Glutamatergic neuron (in vitro differentiated cells): ENCODE measurements at regions not wholly inside any gene's neighbourhood (a gene's known extent, or its start where the extent isn't known, plus 50 kb on each side); places are given as distances from the start of the nearest gene placed in this dataset.

Experiments used
- DNase-seq: peaks from one replicate; pipeline ENCODE4 v3.0.0; 2022
- H3K27ac Mint-ChIP-seq: one replicate; pipeline ENCODE4 v1.8.0; 2020; ENCODE audit warnings: mild to moderate bottlenecking, mixed read lengths, inconsistent platforms; ENCODE audit not compliant: unreplicated experiment
- H3K27me3 Mint-ChIP-seq: one replicate; pipeline ENCODE4 v1.8.0; 2020; ENCODE audit warnings: mild to moderate bottlenecking, moderate library complexity, mixed read lengths, inconsistent platforms; ENCODE audit not compliant: unreplicated experiment
- H3K36me3 Mint-ChIP-seq: one replicate; pipeline ENCODE4 v1.8.0; 2020; ENCODE audit warnings: mild to moderate bottlenecking, mixed read lengths, inconsistent platforms; ENCODE audit not compliant: unreplicated experiment
- H3K4me1 Mint-ChIP-seq: one replicate; pipeline ENCODE4 v1.8.0; 2020; ENCODE audit warnings: mild to moderate bottlenecking, low read depth, mixed read lengths, inconsistent platforms; ENCODE audit not compliant: unreplicated experiment
- H3K4me3 Mint-ChIP-seq: one replicate; pipeline ENCODE4 v1.8.0; 2020; ENCODE audit warnings: mild to moderate bottlenecking, mixed read lengths, inconsistent platforms; ENCODE audit not compliant: unreplicated experiment
- H3K9me3 Mint-ChIP-seq: one replicate; pipeline ENCODE4 v1.8.0; 2020; ENCODE audit warnings: mild to moderate bottlenecking, moderate library complexity, mixed read lengths, inconsistent platforms; ENCODE audit not compliant: unreplicated experiment
- TF ChIP-seq, protein P1 (sequence below): fragments of 200-600 bp; sonication (generic); IDR thresholded peaks from one replicate; pipeline ENCODE4 v1.5.0; 2021; ENCODE audit not compliant: partially characterized antibody, unreplicated experiment

DNA sequence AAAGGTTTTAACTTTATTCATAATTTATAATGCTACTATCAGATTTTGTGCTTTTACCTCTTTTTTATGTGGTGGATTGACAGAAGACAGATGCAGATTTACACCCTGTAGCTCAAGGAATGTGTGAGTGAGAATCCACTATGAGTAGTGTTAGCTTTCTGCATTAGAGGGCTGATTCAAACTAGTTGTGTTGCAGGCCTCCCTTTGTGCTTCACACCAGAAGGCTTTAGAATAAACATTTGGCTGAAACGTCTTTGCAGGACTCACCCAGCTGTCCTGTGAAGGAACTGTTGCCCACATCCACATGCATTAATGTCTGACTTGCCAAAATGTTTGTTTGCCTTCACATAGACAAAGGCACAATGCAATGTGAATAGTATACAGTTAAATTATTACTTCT lies 127.0 kb downstream of the PCDH7 start:
- Mint-ChIP-seq H3K9me3 (peaks cover 2% of the 10 kb centered on the region), H3K4me1 (no peaks in the 10 kb centered on the region), H3K27me3 (no peaks in the 10 kb centered on the region), H3K36me3 (no peaks in the 10 kb centered on the region), H3K27ac (no peak overlapping the region), H3K4me3 (no peak overlapping the region)
- DNase-seq: no peak
- TF ChIP-seq, protein P1, sequence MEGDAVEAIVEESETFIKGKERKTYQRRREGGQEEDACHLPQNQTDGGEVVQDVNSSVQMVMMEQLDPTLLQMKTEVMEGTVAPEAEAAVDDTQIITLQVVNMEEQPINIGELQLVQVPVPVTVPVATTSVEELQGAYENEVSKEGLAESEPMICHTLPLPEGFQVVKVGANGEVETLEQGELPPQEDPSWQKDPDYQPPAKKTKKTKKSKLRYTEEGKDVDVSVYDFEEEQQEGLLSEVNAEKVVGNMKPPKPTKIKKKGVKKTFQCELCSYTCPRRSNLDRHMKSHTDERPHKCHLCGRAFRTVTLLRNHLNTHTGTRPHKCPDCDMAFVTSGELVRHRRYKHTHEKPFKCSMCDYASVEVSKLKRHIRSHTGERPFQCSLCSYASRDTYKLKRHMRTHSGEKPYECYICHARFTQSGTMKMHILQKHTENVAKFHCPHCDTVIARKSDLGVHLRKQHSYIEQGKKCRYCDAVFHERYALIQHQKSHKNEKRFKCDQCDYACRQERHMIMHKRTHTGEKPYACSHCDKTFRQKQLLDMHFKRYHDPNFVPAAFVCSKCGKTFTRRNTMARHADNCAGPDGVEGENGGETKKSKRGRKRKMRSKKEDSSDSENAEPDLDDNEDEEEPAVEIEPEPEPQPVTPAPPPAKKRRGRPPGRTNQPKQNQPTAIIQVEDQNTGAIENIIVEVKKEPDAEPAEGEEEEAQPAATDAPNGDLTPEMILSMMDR: no peak

DNA sequence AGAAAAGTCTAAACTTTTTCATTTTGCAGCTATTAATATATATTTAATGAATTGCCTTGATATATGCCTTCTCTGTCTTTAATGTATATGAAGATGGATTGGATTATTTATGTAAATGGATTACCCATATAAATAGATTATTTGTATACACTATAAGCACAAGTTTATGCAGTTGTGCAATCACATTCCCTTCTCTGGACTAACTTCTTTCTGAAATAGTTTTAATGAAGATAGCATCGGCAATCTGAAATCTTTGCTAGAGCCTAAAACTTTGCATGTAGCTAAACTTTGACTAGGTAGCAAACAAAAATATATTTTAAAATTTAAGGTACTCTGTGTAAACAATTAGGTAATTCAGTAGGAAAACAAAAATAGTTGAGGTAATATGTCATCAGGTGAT lies 127.8 kb downstream of the PCDH7 start:
- Mint-ChIP-seq H3K4me3 (no peak overlapping the region), H3K9me3 (peaks cover 2% of the 10 kb centered on the region), H3K27ac (no peak overlapping the region), H3K4me1 (no peaks in the 10 kb centered on the region), H3K36me3 (no peaks in the 10 kb centered on the region), H3K27me3 (no peaks in the 10 kb centered on the region)
- no peak for DNase-seq
- TF ChIP-seq, protein P1: no peak

DNA sequence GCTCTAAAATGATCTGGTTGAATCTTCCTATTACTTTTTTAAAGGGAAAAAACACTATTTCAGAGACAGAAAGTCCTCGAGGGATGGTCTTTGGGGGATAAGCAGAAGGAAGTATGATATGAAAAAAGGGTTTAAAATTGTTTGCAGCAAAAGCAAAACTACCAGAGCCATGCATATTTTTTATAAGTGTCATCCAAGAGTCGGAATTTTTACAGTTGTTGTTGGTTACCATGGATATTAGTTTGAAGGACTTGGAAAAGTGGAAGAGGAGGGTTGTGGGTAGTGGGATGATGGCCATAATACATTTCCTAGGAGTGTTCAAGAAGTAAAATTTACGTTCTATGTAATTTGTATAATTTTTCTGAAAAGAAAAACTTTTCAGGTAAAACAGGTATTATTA lies 134.4 kb downstream of the PCDH7 start:
- H3K27me3 Mint-ChIP-seq: no peaks in the 10 kb centered on the region
- H3K4me3 Mint-ChIP-seq: no peak overlapping the region
- DNase-seq: no peak
- TF ChIP-seq, protein P1: no peak
- H3K4me1 Mint-ChIP-seq: no peaks in the 10 kb centered on the region
- no peak overlapping the region for H3K27ac Mint-ChIP-seq
- H3K36me3 Mint-ChIP-seq: no peaks in the 10 kb centered on the region
- H3K9me3 Mint-ChIP-seq: peaks cover 2% of the 10 kb centered on the region

DNA sequence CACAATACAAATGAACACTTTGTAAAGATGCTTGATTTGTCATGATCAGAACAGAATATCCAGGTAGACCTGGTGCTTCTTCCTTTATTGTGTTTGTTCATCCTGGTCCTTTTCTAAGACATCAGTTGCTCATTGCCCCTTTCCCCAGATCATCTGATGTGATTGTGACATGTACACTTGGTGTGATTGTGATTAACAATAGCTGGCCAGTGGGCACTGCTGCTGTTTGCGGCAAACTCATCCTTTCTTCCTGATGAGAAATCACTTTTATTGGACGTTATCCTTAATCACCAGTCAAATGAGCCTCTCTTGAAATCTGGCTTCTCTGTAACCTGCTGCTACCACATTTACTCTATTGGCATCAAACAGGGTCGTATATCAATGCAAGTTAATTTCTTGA lies 135.1 kb downstream of the PCDH7 start:
- DNase-seq: no peak
- Mint-ChIP-seq H3K27ac (no peak overlapping the region), H3K36me3 (no peaks in the 10 kb centered on the region), H3K9me3 (peaks cover under 1% of the 10 kb centered on the region), H3K4me1 (no peaks in the 10 kb centered on the region), H3K27me3 (no peaks in the 10 kb centered on the region), H3K4me3 (no peak overlapping the region)
- TF ChIP-seq, protein P1: no peak

DNA sequence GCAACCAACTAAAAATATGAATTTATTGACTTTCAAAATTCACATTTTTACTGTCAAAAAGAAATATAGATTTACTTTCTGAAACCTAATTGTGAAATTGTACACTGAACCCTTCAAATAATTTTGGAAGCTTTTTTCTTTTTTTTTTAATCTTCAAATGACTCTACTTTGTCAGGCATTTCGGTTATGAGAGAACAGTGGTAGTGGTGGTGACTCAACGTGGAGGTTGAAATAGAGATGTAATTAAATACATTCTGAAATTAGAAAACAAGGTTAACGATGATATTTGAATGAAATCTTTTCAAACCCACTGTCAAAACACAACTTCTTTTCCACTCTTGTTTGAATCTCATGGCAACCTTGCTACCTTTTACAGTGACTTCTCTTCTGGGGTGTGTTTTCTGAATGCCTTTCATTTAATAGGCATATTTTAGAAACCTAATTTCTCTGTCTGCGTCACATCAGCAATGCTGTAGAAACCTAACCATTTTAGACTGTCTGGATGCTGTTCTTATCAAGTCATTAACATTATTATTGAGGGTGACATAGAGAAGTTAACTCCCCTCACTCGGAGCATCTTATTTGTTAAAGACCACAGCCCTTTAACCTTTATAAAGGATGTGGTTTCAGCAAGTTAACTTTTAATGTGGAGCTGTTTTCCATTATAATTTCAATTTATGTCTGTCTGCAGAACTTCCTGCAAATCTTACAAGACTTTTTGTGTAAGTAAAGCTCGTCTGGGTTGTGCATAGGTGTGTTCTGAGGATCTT lies 136.8 kb downstream of the PCDH7 start:
- Mint-ChIP-seq H3K36me3 (no peaks in the 10 kb centered on the region), H3K4me3 (no peak overlapping the region), H3K27ac (no peak overlapping the region), H3K27me3 (no peaks in the 10 kb centered on the region), H3K9me3 (no peaks in the 10 kb centered on the region), H3K4me1 (no peaks in the 10 kb centered on the region)
- no peak for DNase-seq
- TF ChIP-seq, protein P1: no peak
